ENCODE measurements at regions not wholly inside any gene's neighbourhood (a gene's known extent, or its start where the extent isn't known, plus 50 kb on each side); places are given as distances from the start of the nearest gene placed in this dataset.
A peak's percentile ranks its signal among the peaks of the same experiment; 100 is the strongest.
"Not testable (repeated sequence)": the region's sequence is repeated elsewhere in the genome, so short reads cannot be mapped to it uniquely, and the experiment has no call there.

DNA sequence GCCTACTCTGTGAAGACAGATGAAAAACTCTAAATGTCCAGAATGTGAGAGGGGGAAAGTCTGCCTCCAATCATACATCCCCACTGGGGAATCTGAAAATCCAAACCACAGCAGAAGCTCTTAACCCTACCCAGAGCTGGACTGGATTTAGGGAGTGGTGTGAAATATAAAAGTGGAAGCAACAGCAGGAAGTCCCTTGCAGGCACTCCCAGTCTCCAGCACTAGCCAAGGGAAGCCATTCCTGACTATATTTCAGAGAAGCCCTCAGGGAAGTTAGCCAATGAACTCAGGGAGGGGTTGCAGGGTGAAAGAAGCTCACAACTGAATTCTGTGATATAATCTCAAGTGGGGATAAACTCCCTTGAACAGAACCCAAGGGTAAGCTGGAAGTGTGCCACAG is 51.5 kb downstream of the CRPPA start:
- DNase-seq (ENCODE audit: low spot score) = no peak

DNA sequence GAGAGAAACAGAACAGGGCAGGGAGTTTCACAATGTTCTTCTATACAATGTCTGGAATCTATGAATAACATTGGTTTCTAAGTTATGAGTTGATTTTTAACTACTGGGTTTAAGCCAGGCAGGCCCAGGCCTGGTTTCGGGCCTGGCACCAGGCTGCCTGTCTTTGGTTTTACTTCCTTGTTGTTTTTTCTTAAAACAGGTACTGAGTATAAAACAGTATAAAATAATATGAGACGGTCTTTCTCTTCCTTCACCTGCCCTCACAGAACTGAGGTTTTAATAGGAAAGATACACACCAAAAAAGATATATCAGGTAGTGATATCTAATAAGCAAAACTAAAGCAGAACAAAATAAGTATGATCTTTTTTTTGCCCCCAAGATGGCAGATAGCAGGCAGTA is 52.0 kb downstream of the CRPPA start:
- not testable (repeated sequence) for DNase-seq (ENCODE audit: low spot score)

DNA sequence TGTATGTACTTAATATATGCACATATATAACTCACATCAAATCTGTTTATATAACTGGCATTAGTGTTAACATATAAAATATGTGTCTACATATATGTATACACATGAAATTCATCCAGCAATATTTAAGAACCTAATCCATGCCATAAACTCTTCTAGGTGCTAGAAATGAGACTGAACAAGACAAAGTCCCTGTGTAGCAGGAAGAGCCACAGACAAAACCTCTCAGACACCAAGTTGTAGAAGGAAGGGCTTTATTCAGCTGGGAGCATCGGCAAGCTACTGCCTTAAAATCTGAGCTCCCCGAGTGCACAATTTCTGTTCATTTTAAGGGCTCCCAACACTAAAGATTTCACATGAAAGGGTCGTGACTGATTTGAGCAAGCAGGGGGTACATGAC is 52.5 kb downstream of the CRPPA start:
- no peak for DNase-seq (ENCODE audit: low spot score)

DNA sequence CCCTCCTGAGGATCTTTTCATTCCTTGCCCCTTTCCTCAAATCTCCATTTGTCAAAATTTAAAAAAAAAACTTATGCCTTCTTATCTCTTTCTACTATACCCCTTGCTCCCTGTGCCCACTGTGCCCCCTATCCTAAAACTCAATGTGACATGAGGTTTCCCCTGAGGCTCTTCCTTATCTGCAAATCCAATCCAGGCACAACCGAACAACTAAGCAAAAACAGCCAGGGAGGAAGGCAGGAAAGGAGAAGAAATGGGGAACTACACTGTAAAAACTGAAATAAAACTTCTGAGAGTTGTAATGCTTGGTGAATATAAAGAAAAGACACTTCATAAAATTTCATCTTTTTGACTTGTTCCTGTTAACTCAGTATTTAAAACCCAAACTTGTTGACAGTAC is 54.2 kb downstream of the CRPPA start:
- DNase-seq (ENCODE audit: low spot score) = no peak

DNA sequence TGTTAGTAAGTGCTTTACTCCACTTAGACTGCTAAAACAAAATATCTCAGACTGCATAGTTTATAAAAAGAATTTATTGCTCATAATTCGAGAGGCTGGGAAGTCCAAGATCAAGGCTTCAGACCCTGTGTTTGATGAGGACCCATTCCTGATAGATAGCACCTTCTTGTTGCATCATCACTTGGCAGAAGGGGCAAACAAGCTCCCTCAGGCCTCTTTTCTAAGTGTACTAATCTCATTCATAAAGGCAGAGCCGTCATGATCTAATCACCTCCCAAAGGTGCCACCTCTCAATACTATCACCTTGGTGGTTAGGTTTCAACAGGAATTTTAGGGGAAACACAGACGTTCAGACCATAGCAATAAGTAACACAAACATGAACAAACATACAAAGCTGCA is 55.4 kb downstream of the CRPPA start:
- no peak for DNase-seq (ENCODE audit: low spot score)

DNA sequence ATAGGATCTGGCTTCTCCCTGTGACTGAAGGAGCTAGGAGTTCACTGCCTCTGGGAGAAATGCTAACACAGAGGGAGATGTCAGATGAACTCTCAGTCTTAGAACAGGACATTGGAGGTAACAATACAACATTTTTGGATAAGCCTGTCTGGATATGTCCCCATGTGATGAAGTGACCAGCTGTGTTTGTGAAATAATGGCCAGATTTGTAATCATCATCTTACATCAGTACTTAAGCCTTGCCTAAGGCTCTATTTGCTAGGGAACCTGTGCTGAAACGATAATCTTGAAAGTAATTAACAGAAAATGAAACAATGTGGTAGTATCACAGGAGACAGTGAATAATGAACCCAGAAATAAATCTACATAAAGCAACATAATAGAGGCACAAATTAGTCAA is 56.2 kb downstream of the CRPPA start:
- no peak for DNase-seq (ENCODE audit: low spot score)

DNA sequence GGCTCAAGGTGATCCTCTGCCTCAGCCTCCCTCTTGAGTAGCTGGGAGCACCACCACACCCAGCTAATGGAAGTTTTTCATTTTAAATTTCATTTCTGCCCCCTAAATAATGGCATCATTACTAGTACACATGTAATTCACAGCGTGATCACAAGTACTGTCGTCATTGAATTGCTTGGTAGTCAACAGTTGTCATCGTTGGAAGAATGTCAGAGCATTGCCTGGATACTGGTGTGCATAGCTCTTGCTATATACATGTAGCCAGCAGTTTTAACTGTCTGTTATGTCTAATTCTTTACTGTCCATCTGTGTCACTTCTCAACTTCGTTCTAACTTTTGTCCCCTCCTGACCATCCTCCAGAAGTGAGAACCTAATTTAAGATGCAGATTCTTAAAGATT is 62.1 kb downstream of the CRPPA start:
- no peak for DNase-seq (ENCODE audit: low spot score)

DNA sequence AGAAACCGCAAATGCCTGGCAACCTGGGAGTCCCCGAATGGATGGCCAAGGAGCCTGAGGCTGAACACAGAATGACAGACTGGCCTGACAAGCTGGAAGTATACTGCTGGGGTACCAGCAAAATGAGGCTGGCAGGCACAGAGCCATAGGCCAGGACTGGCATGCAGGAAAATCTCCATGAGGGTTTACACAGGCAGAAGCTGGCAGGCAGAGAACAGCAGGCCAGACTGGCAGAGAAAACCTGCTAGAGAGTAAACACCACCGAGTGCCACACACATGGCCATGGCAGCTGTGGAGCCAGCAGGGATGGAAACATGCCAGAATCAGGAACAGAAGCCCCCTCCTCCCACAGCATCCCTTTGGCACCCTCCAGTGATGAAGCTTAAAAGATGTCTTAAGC is 63.4 kb downstream of the CRPPA start:
- no peak for DNase-seq (ENCODE audit: low spot score)

DNA sequence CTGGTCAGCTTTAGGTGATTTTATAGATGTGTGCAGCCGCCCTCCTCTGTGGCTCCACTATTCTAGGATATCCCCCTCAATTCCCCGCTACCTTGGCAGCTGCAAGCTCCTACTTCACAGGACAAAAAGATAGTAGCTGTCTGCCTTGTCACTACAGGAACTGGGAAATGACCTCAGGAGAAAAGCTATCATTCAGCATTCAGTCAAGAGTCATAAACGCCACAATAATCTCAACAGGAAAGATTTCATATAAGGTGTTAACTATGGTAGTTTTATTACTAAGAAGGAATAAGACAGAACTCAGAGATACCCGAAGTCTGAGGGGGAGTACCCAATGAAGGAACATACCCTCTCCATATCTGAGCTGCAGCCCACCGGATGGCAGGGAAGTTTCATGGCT is 63.9 kb downstream of the CRPPA start:
- DNase-seq (ENCODE audit: low spot score) = no peak

DNA sequence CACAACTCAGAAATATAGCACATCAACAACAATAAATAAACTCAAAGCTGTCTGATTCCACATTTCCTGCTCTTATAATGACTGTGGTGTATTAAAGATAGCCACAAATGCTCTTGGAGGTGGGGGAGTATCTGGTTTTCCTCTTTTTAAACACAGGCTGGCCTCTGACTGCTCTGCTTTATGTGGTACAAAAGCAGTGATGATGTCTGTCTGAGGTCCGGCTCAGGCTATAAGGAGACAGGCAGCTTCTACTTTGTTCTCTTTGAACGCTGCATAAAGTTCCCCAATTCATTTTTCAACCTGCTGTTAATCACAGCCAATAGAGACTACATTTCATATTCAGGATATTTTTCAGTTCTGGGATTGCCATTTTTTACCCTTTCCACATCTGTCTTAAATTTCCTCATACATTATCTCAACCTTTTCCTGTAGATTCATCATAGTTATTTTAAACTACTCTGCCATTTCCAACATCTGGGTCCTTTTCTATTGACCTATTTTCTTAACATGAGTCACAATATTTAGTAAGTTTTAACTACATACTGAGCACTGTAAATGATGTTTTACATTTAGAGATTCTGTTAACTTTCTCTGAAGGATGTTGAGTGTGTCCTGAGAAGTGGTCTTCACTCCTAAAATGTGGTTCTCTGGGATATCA is 64.9 kb downstream of the CRPPA start:
- DNase-seq (ENCODE audit: low spot score) = no peak

DNA sequence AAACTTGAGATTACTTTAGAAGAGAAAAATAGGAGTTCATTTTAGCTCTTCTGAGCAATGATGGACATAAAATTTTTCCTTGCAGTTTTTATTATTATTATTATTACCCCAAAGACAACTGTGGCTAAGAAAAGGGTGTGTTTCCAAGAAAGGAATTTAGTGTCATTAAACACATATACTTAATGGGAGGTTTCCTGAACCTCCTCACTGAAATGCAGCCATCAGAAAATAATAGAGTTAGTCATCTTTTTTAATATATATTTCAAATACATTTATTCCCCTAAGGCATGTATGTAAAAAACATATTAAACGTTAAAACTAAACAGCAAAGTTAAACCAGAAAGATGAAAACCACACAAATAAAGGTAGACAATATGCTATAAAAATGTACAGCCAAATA is 66.8 kb downstream of the CRPPA start:
- DNase-seq (ENCODE audit: low spot score) = no peak

DNA sequence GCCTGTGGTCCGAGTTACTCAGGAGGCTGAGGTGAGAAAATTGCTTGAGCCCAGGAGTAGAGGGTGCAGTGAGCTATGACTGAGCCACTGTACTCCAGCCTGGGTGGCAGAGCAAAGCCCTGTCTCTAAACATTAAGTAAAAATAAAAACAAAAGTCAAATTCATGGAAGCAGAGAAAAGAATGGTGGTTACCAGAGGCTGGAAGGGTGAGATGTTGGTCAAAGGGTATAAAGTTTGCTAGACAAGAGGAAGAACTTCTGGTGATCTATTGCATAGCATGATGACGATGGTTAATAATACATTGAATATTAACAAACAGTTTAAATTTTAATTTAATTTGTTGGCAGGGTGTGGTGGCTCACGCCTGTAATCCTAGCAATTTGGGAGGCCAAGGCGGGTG is 68.1 kb downstream of the CRPPA start:
- no peak for DNase-seq (ENCODE audit: low spot score)

DNA sequence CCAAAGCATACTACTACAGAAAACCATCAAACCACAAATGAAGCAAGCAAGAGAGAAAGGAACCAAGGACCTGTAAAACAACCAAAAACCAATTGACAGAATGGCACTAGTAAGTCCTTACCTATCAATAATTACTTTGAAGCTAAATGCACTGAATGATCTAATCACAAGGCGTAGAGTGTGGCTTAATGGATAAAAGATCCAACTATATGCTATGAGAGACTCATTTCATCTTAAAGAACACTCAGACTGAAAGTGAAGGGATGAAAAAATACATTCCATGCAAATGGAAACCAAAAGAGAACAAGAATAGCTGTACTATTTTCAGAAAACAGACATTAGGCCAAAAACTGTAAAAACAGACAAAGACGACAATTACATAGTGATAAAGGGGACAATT is 70.7 kb downstream of the CRPPA start:
- no peak for DNase-seq (ENCODE audit: low spot score)

DNA sequence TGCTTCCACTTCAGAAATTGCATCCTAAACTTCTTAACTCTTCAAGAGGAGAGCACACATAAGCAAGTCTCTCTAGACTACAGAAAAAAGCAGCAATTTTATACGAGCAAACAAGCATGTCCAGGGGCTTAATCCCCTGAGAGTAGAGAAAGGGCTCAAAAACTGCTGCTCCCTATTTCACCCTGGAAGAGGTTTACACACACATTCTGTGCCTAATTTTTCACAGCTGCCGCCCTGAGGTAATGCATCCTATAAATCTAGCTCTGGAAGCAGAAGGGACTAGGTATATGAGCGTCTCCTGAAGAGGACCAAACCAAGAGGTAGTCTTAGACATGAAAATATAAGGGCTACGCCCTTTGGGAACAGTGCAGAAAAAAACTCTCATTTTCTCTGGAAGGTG is 73.1 kb downstream of the CRPPA start:
- no peak for DNase-seq (ENCODE audit: low spot score)

DNA sequence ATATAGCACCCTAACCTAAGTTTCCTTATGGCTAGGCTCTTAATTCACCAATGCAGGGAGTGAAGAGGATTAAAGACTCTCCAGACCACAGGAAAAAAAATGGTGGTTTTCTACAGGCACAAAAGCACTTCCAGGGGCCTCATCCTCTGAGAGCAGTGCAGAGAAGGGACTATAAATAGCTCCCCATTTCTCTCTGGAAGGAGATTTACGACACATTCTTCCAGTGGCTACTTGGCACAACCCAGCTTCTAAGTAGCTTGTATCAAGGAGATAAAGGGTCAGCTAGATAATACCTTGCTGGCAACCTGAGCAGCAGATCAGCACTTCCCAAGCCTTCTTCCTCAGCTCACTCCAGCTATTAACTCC is 73.5 kb downstream of the CRPPA start:
- DNase-seq (ENCODE audit: low spot score) = no peak

DNA sequence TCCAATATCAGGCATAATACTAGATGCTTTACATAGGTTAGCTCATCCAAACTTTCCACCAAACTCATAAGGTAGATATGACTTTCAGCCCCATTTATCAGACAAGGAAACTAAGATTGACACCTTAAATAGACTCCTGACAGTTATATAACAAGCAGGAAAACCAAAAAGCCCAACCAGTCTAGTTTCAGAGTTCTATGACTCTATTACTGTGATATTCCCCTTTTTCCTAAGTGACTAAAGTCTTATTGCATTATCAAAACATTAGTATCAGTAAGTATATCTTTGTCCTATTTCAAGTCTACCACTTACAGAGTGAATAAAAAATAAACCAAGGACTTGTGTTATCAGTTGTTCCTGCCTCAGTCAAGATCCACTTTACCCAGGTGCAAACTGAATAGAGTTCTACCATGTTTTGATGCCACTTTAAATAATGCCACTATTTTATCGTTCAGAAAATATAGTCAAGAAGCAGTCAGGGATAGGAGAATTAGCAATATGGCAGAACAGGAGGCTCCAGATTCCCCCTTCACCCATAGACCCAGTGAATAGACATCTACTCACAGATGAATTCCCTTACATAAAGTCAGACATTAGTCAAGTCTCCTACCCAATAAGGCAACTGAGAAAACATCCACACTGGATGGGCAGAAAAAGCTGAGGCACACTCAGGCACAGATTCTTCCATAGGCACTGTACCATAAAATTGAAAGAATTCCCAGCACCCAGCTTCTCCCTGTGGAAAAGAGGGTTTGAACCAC is 74.1 kb downstream of the CRPPA start:
- no peak for DNase-seq (ENCODE audit: low spot score)

DNA sequence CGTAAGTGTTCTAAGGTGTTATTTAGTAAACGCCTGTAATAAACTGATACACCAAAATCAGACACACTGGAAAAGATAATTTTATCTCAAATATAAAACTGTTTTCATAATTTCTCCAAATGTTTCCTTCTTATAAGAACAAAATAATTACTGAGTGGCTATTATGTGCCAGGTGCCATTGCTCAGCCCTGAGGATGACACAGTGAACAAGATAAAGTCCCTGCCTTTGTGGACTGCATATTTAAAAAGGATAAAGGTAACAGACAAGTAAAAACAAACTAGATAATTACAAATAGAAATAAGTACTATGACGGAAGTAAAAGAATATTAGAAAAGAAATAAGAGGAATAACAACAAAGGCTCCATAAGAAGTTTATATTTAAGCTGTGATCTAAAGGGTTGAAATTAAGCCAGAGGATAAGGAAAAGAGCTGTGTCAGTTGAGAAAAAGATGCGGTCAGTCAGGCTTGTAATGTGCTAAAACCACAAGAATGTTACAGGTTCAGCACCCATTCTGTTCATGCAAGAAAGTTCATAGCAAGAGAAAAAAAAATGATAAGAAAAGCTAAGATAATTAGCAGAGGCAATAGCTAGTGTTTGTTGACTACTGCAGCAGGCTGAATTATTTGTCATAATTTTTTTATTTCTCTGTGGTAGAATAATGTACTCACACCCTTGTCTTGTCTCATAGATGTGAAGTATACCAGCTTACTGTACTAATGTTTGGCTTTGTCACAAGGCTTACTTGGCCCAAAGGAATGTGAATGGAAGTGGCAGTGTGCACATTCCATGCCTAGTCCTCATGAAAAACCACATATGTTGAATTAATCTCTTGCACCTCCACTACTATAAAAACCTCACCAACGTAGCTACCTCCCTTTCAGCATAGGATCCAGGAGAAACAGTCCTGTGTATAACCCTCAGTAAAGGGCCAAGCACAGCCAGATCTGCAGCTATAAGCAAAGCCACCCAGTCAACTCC is 75.1 kb downstream of the CRPPA start:
- DNase-seq (ENCODE audit: low spot score) = peak; percentile 87

DNA sequence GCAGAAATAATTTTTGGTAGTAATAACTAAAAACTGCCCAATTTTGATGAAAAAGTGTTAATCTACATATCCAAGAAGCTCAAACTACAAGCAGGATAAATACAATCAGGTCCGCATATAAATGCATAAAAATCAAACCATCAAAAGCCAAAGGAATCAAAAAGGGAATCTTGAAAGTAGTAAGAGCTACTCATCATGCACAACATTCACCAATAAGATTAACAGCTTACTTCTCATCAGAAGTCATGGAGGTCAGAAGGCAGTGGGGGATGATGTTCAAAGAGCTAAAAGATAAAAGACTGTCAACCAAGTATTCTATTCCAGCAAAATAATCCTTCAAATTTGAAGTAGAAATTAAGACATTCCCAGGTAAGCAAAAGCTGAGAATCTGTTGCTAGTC is 76.4 kb downstream of the CRPPA start:
- DNase-seq (ENCODE audit: low spot score) = peak; percentile 13

DNA sequence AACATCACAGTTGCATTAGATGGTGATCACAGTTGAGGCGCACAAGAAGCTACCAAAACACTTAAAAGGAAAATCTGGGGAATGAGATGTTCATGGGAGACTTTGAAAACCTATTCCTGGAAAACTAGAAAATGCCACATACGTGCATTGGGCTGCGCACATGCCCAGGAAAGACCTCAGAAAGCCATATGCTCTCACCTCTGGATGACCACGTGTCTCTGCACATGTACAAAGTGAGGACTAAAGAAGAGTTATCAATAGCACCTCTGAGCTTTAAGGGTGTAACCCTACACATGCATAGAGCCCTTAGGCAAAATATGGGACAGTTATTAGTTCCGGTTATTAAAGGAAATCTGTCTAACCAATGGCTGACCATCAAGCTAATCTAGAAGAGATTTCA is 77.7 kb downstream of the CRPPA start:
- no peak for DNase-seq (ENCODE audit: low spot score)

DNA sequence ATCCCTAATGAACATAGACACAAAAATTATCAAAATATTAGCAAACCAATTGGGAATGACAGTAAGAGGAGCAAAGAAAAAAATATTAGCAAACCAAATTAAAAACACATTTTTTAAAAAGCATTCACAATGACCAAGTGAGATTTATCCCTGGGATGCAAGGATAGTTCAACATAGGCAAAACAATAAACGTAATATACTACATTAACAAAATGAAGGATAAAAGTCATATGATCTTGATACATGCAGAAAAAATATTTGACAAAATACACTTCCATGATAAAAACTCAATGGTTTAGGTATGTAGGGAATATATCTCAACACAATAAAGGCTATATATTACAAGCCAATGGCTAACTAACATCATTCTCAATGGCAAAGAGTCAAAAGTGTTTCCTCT is 83.3 kb downstream of the CRPPA start:
- no peak for DNase-seq (ENCODE audit: low spot score)

DNA sequence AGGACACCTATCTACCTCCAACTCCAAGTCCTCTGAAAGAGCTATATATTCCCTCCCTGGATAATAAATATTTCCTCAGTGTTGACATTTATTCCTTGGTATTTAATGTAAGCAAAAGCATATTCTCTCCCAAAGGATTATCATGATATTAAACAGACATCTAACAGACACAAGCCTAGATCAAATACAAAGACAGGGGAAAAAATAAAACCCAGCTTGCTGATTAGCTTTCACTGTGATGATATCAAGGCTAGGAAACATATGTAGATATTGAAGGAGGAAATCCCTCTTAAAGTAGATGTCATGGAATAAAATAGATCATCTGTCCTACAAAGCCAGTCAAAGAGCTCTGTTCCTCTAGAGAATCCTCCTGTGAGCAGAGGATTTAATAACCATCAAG is 95.2 kb downstream of the CRPPA start:
- DNase-seq (ENCODE audit: low spot score) = no peak

DNA sequence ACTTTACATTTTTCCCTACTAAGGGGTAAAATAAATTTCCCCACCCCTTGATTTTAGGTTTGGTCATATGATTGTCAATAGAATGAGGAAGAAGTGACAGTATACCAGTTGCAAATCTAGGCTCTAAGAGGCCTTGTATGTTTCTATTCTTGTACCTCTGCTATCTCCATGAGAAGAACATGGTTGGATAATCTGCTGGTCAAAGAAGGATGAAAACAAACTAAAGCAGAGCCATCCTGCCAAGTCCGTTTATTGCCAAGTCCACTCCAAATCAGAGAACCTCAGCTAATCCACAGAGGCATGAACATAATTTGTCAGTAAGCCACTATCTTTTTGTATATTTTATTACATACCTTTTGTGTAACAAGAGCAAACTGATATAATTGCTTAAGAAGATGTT is 98.0 kb downstream of the CRPPA start:
- DNase-seq (ENCODE audit: low spot score) = no peak

DNA sequence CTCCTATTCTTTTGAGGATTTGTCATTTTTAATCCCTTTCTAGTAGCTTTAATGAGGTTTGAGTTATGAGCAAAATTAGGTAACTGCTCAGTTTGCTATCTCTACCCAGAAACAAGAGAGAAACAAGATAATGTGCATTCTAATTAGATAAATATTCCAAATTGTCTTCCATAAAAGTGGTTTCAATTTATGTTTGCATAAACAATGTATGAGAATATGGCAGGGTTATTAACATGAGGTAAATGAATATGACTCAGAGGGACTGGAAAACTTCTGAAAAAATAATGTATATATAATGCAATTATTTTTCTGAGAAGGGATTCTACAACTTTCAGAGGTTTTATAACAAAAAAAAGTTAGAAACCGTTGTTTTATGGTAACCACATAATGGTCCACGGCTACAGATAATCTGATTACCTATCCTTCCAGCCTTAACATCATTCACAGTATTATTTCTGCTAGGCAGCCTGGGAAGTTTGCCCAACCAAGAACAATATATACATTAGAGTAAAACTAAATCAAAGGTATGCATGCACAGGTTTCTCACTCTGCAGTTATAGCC is 101.2 kb downstream of the CRPPA start:
- no peak for DNase-seq (ENCODE audit: low spot score)

All from SW480 (cell line).